ENCODE measurements at regions not wholly inside any gene's neighbourhood (a gene's known extent, or its start where the extent isn't known, plus 50 kb on each side); places are given as distances from the start of the nearest gene placed in this dataset.

DNA sequence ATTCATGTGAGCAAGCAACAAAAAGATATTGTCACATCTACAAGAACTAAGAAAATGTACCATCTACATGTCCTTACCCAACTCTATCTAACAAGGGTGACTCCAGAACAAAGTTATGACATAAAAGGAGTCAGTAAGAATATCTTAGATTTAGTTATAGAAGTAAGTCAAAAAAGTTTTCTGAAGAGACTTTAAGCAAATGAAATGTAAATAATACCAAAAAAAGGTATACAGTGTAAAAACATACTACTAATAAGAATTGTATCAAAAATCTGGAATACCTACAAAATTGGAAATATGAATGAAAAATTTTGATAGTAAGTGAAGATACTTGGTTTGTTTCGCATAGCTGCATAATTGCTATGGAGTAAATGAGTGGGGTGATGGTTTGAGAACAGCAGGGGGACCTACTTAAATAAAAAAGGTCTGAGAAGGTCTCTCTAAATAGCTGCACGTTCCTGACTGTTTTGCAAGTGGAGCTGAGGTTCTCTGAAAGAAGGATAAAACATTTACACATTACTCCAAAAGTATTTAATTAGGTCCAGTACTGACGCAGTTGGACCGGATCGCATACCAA lies 51.0 kb upstream of the ENPP6 start:
- WGBS, 2 donors, result 58 to 61% methylated on average over 5 of the region's 5 CpGs
- intact Hi-C loops (cut with DNase I), result no loop called here
- H3K36me3 ChIP-seq, result no peaks in the 10 kb centered on the region
- FAIRE-seq (no peak), DNase-seq (no peak), ATAC-seq (no peak)
- no peaks in the 10 kb centered on the region for H3K4me1 ChIP-seq
- peak overlapping the region in 2 of 4 donors; percentile 41 to 57 for H3K27ac ChIP-seq
- no peak overlapping the region for H3K4me3 ChIP-seq
- no peaks in the 10 kb centered on the region for H3K27me3 ChIP-seq
- TF ChIP-seq, protein P1, sequence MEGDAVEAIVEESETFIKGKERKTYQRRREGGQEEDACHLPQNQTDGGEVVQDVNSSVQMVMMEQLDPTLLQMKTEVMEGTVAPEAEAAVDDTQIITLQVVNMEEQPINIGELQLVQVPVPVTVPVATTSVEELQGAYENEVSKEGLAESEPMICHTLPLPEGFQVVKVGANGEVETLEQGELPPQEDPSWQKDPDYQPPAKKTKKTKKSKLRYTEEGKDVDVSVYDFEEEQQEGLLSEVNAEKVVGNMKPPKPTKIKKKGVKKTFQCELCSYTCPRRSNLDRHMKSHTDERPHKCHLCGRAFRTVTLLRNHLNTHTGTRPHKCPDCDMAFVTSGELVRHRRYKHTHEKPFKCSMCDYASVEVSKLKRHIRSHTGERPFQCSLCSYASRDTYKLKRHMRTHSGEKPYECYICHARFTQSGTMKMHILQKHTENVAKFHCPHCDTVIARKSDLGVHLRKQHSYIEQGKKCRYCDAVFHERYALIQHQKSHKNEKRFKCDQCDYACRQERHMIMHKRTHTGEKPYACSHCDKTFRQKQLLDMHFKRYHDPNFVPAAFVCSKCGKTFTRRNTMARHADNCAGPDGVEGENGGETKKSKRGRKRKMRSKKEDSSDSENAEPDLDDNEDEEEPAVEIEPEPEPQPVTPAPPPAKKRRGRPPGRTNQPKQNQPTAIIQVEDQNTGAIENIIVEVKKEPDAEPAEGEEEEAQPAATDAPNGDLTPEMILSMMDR (IDR thresholded peaks at IDR 0.05), result no peak
- H3K9me3 ChIP-seq, result no peaks in the 10 kb centered on the region

DNA sequence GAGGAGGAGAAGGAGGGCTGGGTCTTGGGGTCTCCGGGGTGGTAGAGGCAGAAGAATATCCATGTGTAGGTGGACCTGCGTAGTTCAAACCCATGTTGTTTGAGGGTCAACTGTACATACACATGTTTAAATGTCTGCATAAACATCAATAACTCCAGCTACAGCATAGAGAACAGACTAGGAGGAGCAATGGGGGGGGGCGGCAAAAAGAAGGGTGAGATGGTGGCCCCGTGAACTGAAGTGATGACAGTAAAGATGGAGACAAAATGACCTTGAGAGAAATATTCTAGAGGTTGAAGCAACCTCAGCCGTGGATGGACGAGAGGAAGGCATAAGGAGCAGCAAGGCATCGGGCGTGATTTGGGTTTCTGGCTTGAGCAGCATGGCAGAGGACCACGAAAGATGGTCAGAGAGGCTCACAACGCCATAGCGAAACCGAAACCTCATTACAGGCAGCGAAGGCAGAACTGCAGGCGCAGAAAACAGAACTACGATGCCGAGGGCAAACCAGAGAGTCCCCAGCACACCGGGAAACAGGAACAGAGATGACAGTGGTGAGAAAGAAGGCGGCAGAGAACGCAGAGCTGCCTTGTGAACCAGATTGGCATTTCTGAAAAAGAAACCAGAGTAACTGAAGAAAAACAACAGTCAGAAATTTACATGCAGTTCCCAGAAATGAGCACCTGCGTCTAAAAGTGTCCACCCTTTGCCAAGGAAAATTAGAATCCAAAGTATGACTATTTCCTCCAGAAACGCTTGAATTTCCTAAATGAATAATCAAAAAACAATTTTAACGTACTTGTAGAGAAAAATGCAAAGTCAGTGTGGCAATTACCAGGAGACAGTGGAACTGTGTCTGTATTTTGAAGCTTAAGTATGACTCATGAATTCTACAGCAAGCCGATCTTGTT lies 50.3 kb upstream of the ENPP6 start:
- DNase-seq (peak in 1 of 6 donors; percentile 60), FAIRE-seq (no peak), ATAC-seq (peak in 2 of 4 donors; percentile 58 to 80)
- Histone ChIP-seq H3K36me3 (no peaks in the 10 kb centered on the region), H3K27me3 (no peaks in the 10 kb centered on the region), H3K4me3 (no peak overlapping the region), H3K27ac (peak overlapping the region in 2 of 4 donors; percentile 41 to 57), H3K9me3 (no peaks in the 10 kb centered on the region), H3K4me1 (no peaks in the 10 kb centered on the region)
- intact Hi-C loops (cut with DNase I), result no loop called here
- 54 to 78% methylated on average over 23 of the region's 23 CpGs for WGBS, 2 donors
- TF ChIP-seq, protein P1 (IDR thresholded peaks at IDR 0.05), result no peak

Measured in pancreas (tissue), 10 donors.